ENCODE measurements at regions not wholly inside any gene's neighbourhood (a gene's known extent, or its start where the extent isn't known, plus 50 kb on each side); places are given as distances from the start of the nearest gene placed in this dataset.

DNA sequence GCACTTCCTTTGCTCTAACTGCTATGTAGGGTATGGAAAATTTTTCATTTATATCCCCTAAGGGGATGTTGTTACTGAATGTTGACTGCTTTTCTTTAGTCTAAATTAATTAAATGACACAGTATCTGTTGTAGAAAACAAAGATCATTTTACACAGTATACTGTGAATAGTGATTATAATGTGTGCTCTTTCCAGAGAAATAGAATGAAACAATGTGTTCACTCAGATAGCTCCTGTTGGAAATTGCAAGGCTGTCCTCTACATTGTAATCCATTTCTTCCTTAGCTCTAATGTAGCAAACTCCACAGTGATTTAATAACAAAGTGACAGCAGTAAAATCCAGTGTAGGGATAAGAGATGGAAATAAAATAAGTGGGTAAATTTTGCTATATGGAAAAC is 159.0 kb upstream of the VEPH1 start:
- CTCF ChIA-PET = no interaction called here
- H3K4me3 ChIP-seq (replicated peaks in 1 of 2; ENCODE audit: low read depth in 1 of 2, low read length in 2 of 2) = no peak overlapping the region
- no peaks in the 10 kb centered on the region for H3K4me1 ChIP-seq (ENCODE audit: control insufficient read depth in 1 of 2, insufficient read depth in 2 of 2, low read length in 2 of 2)
- H3K36me3 ChIP-seq (ENCODE audit: control insufficient read depth in 1 of 2, insufficient read depth in 2 of 2, low read length in 2 of 2) = no peaks in the 10 kb centered on the region
- H3K4me2 ChIP-seq (ENCODE audit: low read length) = no peak overlapping the region
- no peak for DNase-seq (ENCODE audit: low read depth, low spot score)
- no peak overlapping the region for H3K9ac ChIP-seq (ENCODE audit: low read length)
- POLR2A ChIA-PET = no interaction called here
- RAD21 ChIA-PET (ENCODE audit: low non-redundant PET in 1 of 2, low total read pairs in 2 of 2, uncharacterized antibody in 2 of 2, unreplicated experiment in 2 of 2) = no interaction called here
- H3K27ac ChIP-seq (ENCODE audit: low read depth, low read length) = no peak overlapping the region
- no peaks in the 10 kb centered on the region for H3K9me3 ChIP-seq (ENCODE audit: control insufficient read depth in 1 of 2, insufficient read depth in 1 of 2, low read depth in 1 of 2, low read length in 2 of 2)
- no peak for ATAC-seq
- BruUV-seq (replicated peaks) = no TSS peak
- no peak overlapping the region for H2AFZ ChIP-seq (ENCODE audit: low read depth, low read length, poor library complexity, severe bottlenecking)
- H3K79me2 ChIP-seq (ENCODE audit: insufficient read depth, low read length) = no peaks in the 10 kb centered on the region
- no peaks in the 10 kb centered on the region for H4K20me1 ChIP-seq (ENCODE audit: insufficient read depth)
- no peaks in the 10 kb centered on the region for H3K9me2 ChIP-seq (ENCODE audit: insufficient read depth)
- no peak for TF ChIP-seq SP1 (IDR thresholded peaks at IDR 0.05; ENCODE audit: low read depth)
- TF ChIP-seq ATF3 (IDR thresholded peaks at IDR 0.05) = no peak
- TF ChIP-seq POLR2AphosphoS5 (IDR thresholded peaks at IDR 0.05; ENCODE audit: low read depth, low read length) = no peak
- no peak for TF ChIP-seq ZFX (IDR thresholded peaks at IDR 0.05)
- TF ChIP-seq EGR1 (IDR thresholded peaks at IDR 0.05; ENCODE audit: low read depth) = no peak
- no peak for TF ChIP-seq YY1 (IDR thresholded peaks at IDR 0.05; ENCODE audit: extremely low read depth, insufficient replicate concordance, low read depth, low read length)
- no peak for TF ChIP-seq REST (IDR thresholded peaks at IDR 0.05; ENCODE audit: low read depth)
- no peak for TF ChIP-seq TCF7L2 (IDR thresholded peaks at IDR 0.05; ENCODE audit: borderline replicate concordance, extremely low read depth, insufficient read depth, insufficient read length)
- no peak for TF ChIP-seq RAD21 (IDR thresholded peaks at IDR 0.05; ENCODE audit: low read depth)
- TF ChIP-seq, protein P1, sequence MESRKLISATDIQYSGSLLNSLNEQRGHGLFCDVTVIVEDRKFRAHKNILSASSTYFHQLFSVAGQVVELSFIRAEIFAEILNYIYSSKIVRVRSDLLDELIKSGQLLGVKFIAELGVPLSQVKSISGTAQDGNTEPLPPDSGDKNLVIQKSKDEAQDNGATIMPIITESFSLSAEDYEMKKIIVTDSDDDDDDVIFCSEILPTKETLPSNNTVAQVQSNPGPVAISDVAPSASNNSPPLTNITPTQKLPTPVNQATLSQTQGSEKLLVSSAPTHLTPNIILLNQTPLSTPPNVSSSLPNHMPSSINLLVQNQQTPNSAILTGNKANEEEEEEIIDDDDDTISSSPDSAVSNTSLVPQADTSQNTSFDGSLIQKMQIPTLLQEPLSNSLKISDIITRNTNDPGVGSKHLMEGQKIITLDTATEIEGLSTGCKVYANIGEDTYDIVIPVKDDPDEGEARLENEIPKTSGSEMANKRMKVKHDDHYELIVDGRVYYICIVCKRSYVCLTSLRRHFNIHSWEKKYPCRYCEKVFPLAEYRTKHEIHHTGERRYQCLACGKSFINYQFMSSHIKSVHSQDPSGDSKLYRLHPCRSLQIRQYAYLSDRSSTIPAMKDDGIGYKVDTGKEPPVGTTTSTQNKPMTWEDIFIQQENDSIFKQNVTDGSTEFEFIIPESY (IDR thresholded peaks at IDR 0.05; ENCODE audit: extremely low read depth, insufficient replicate concordance, low read length) = no peak
- TF ChIP-seq CBX3 (IDR thresholded peaks at IDR 0.05; ENCODE audit: low read depth) = no peak
- TF ChIP-seq, protein P2, sequence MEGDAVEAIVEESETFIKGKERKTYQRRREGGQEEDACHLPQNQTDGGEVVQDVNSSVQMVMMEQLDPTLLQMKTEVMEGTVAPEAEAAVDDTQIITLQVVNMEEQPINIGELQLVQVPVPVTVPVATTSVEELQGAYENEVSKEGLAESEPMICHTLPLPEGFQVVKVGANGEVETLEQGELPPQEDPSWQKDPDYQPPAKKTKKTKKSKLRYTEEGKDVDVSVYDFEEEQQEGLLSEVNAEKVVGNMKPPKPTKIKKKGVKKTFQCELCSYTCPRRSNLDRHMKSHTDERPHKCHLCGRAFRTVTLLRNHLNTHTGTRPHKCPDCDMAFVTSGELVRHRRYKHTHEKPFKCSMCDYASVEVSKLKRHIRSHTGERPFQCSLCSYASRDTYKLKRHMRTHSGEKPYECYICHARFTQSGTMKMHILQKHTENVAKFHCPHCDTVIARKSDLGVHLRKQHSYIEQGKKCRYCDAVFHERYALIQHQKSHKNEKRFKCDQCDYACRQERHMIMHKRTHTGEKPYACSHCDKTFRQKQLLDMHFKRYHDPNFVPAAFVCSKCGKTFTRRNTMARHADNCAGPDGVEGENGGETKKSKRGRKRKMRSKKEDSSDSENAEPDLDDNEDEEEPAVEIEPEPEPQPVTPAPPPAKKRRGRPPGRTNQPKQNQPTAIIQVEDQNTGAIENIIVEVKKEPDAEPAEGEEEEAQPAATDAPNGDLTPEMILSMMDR (IDR thresholded peaks at IDR 0.05 in 2 of 3, conservative IDR thresholded peaks at IDR 0.05 in 1 of 3; ENCODE audit: borderline replicate concordance in 1 of 3, insufficient read depth in 1 of 3, low read depth in 2 of 3, low read length in 2 of 3) = no peak
- no peaks in the 10 kb centered on the region for H3K27me3 ChIP-seq (ENCODE audit: insufficient read depth, low read length)
- intact Hi-C loops (cut with micrococcal nuclease) = no loop called here
